H9 (cell line): ENCODE measurements at regions not wholly inside any gene's neighbourhood (a gene's known extent, or its start where the extent isn't known, plus 50 kb on each side); places are given as distances from the start of the nearest gene placed in this dataset.

Experiments
- DNase-seq: peaks from one replicate; pipeline ENCODE4 v3.0.0-alpha.2; 2017
- H2AFZ ChIP-seq: one replicate; pipeline ENCODE4 v1.6.1; 2013; ENCODE audit warnings: mild to moderate bottlenecking, low read length, control low read depth, moderate library complexity
- H2AK5ac ChIP-seq: 2 replicates; pipeline ENCODE4 v1.6.1; 2013; ENCODE audit warnings: low read length, control low read depth, mixed read lengths; ENCODE audit not compliant: insufficient read length
- H2BK120ac ChIP-seq: one replicate; pipeline ENCODE4 v1.6.1; 2013; ENCODE audit warnings: low read depth, mild to moderate bottlenecking, low read length, control low read depth, inconsistent platforms; ENCODE audit not compliant: poor library complexity, severe bottlenecking
- H2BK12ac ChIP-seq: 2 replicates; pipeline ENCODE4 v1.6.1; 2013; ENCODE audit warnings: low read length, control low read depth, mixed read lengths, low read depth; ENCODE audit not compliant: insufficient read length
- H2BK15ac ChIP-seq: 2 replicates; pipeline ENCODE4 v1.6.1; 2013; ENCODE audit warnings: low read depth, low read length, control low read depth
- H2BK20ac ChIP-seq: one replicate; pipeline ENCODE4 v1.6.1; 2013; ENCODE audit warnings: low read depth, mild to moderate bottlenecking, low read length, control low read depth, inconsistent platforms; ENCODE audit not compliant: poor library complexity, severe bottlenecking
- H2BK5ac ChIP-seq: 2 replicates; pipeline ENCODE4 v1.6.1; 2013; ENCODE audit warnings: low read length, control low read depth, mixed read lengths; ENCODE audit not compliant: insufficient read length
- H3K14ac ChIP-seq: 2 replicates; pipeline ENCODE4 v1.6.1; 2013; ENCODE audit warnings: low read length, control low read depth; ENCODE audit not compliant: insufficient read depth
- H3K18ac ChIP-seq: 2 replicates; pipeline ENCODE4 v1.6.1; 2013; ENCODE audit warnings: low read depth, mild to moderate bottlenecking, mixed read lengths, low read length, control low read depth; ENCODE audit not compliant: insufficient read length
- H3K23ac ChIP-seq: 2 replicates; pipeline ENCODE4 v1.6.1; 2013; ENCODE audit warnings: low read length, control low read depth, mixed read lengths, low read depth; ENCODE audit not compliant: insufficient read length
- H3K23me2 ChIP-seq: 2 replicates; pipeline ENCODE4 v1.6.1; 2013; ENCODE audit warnings: low read depth, mild to moderate bottlenecking, mixed read lengths, low read length, control low read depth; ENCODE audit not compliant: insufficient read length, poor library complexity, severe bottlenecking
- H3K27ac ChIP-seq: 2 replicates; pipeline ENCODE4 v1.5.1; 2013; ENCODE audit warnings: low read length, control low read depth, mixed read lengths, low read depth; ENCODE audit not compliant: insufficient read length
- H3K27me3 ChIP-seq: 2 replicates; pipeline ENCODE4 v1.6.1; 2013; ENCODE audit warnings: low read length, control low read depth, inconsistent platforms; ENCODE audit not compliant: insufficient read depth
- H3K4ac ChIP-seq: 2 replicates; pipeline ENCODE4 v1.6.1; 2013; ENCODE audit warnings: low read depth, mild to moderate bottlenecking, control low read depth, inconsistent platforms, low read length, moderate library complexity
- H3K4me1 ChIP-seq: 2 replicates; pipeline ENCODE4 v1.6.1; 2013; ENCODE audit warnings: low read length, control low read depth, inconsistent platforms; ENCODE audit not compliant: insufficient read depth
- H3K4me2 ChIP-seq: 2 replicates; pipeline ENCODE4 v1.6.1; 2013; ENCODE audit warnings: low read length, control low read depth, mixed read lengths; ENCODE audit not compliant: insufficient read length, insufficient read depth
- H3K56ac ChIP-seq: 2 replicates; pipeline ENCODE4 v1.6.1; 2013; ENCODE audit warnings: low read depth, mild to moderate bottlenecking, mixed read lengths, low read length, control low read depth; ENCODE audit not compliant: insufficient read length
- H3K79me1 ChIP-seq: 2 replicates; pipeline ENCODE4 v1.6.1; 2013; ENCODE audit warnings: low read depth, mild to moderate bottlenecking, moderate library complexity, low read length, control low read depth, inconsistent platforms; ENCODE audit not compliant: insufficient read depth, poor library complexity, severe bottlenecking
- H3K79me2 ChIP-seq: 2 replicates; pipeline ENCODE4 v1.6.1; 2013; ENCODE audit warnings: low read length, control low read depth, inconsistent platforms; ENCODE audit not compliant: insufficient read depth
- H3K9ac ChIP-seq: 2 replicates; pipeline ENCODE4 v1.6.1; 2013; ENCODE audit warnings: low read length, control low read depth, mixed read lengths; ENCODE audit not compliant: insufficient read length; ENCODE audit errors: extremely low read depth
- H3K9me3 ChIP-seq: one replicate; pipeline ENCODE4 v1.6.1; 2013; ENCODE audit warnings: low read depth, low read length, inconsistent platforms; ENCODE audit not compliant: control insufficient read depth
- H3T11ph ChIP-seq: one replicate; pipeline ENCODE4 v1.6.1; 2013; ENCODE audit warnings: mild to moderate bottlenecking, low read length, control low read depth, inconsistent platforms
- H4K20me1 ChIP-seq: one replicate; pipeline ENCODE4 v1.6.1; 2013; ENCODE audit not compliant: control insufficient read depth, insufficient read length, insufficient read depth
- H4K5ac ChIP-seq: 2 replicates; pipeline ENCODE4 v1.6.1; 2013; ENCODE audit warnings: low read depth, mild to moderate bottlenecking, mixed read lengths, low read length, control low read depth; ENCODE audit not compliant: insufficient read length
- H4K8ac ChIP-seq: replicated peaks from 2 replicates; pipeline ENCODE4 v1.6.1; 2013; ENCODE audit warnings: low read length, control low read depth, mixed read lengths, low read depth; ENCODE audit not compliant: insufficient read length
- H4K91ac ChIP-seq: 2 replicates; pipeline ENCODE4 v1.6.1; 2013; ENCODE audit warnings: low read depth, mild to moderate bottlenecking, moderate library complexity, mixed read lengths, low read length, control low read depth; ENCODE audit not compliant: insufficient read length
- H3K27ac Mint-ChIP-seq, 3 experiments: 2 replicates in 2 of 3; 3 replicates in 1 of 3; pipeline ENCODE4 v1.8.0; 2020 to 2021; ENCODE audit warnings: mixed read lengths in 3 of 3, mild to moderate bottlenecking in 1 of 3, moderate library complexity in 1 of 3
- H3K27me3 Mint-ChIP-seq: 2 replicates; pipeline ENCODE4 v1.8.0; 2021; ENCODE audit warnings: low read depth, mild to moderate bottlenecking, moderate library complexity, mixed read lengths
- H3K36me3 Mint-ChIP-seq, 3 experiments: 2 replicates in 2 of 3; 3 replicates in 1 of 3; pipeline ENCODE4 v1.8.0; 2020 to 2021; ENCODE audit warnings: low read depth in 3 of 3, mixed read lengths in 3 of 3; ENCODE audit not compliant: insufficient read depth in 1 of 3
- H3K4me1 Mint-ChIP-seq, 2 experiments: 2 replicates each; pipeline ENCODE4 v1.8.0; 2020; ENCODE audit warnings: mixed read lengths in 2 of 2
- H3K4me3 Mint-ChIP-seq, 2 experiments: 2 replicates in 1 of 2; 3 replicates in 1 of 2; pipeline ENCODE4 v1.8.0; 2020 to 2021; ENCODE audit warnings: mild to moderate bottlenecking in 2 of 2, mixed read lengths in 2 of 2, moderate library complexity in 1 of 2
- H3K9me3 Mint-ChIP-seq, 2 experiments: 2 replicates in 1 of 2; 3 replicates in 1 of 2; pipeline ENCODE4 v1.8.0; 2020; ENCODE audit warnings: mild to moderate bottlenecking in 2 of 2, mixed read lengths in 2 of 2, moderate library complexity in 1 of 2
- CTCF ChIP-seq: fragments of 200-600 bp; sonication (generic); conservative IDR thresholded peaks from 3 replicates; pipeline ENCODE4 v1.8.0; 2021; ENCODE audit warnings: antibody characterized with exemption, mild to moderate bottlenecking

- H3K18ac ChIP-seq = no peak overlapping the region
- no peak overlapping the region for H2AFZ ChIP-seq
- H3K9me3 ChIP-seq = peaks cover 6% of the 10 kb centered on the region
- no peak for TF ChIP-seq CTCF
- no peak overlapping the region for H2BK5ac ChIP-seq
- no peak overlapping the region for H2BK12ac ChIP-seq
- H4K91ac ChIP-seq = no peak overlapping the region
- no peak overlapping the region for H2BK20ac ChIP-seq
- H3K56ac ChIP-seq = no peak overlapping the region
- no peak overlapping the region for H2AK5ac ChIP-seq
- no peak overlapping the region for H3K4me2 ChIP-seq
- H3K9ac ChIP-seq = no peak overlapping the region
- H3K4ac ChIP-seq = no peak overlapping the region
- H3T11ph ChIP-seq = no peak overlapping the region
- no peak overlapping the region for H4K5ac ChIP-seq
- H3K27ac Mint-ChIP-seq = no peak overlapping the region
- H4K8ac ChIP-seq = no peak overlapping the region
- no peaks in the 10 kb centered on the region for H3K79me2 ChIP-seq
- H3K79me1 ChIP-seq = no peaks in the 10 kb centered on the region
- H3K23ac ChIP-seq = no peak overlapping the region
- no peaks in the 10 kb centered on the region for H3K27me3 ChIP-seq
- H3K23me2 ChIP-seq = no peaks in the 10 kb centered on the region
- H2BK120ac ChIP-seq = no peak overlapping the region
- no peaks in the 10 kb centered on the region for H3K4me1 ChIP-seq
- no peaks in the 10 kb centered on the region for H3K4me1 Mint-ChIP-seq
- peaks cover 20% of the 10 kb centered on the region in 2 experiments for H3K9me3 Mint-ChIP-seq
- no peaks in the 10 kb centered on the region for H4K20me1 ChIP-seq
- no peak overlapping the region for H3K14ac ChIP-seq
- H3K36me3 Mint-ChIP-seq = peaks cover 0 to 20% (median 1%) of the 10 kb centered on the region in 3 experiments; a peak in 3 of 7 replicates
- no peak overlapping the region for H3K27ac ChIP-seq
- H3K4me3 Mint-ChIP-seq = no peak overlapping the region
- no peak overlapping the region for H2BK15ac ChIP-seq
- DNase-seq = no peak
- H3K27me3 Mint-ChIP-seq = no peaks in the 10 kb centered on the region; the same call in 1 of the 2 replicates
These were observed 607.0 kb upstream of the HS6ST1 start for GRCh38 chr2:128925631-128926030.
